ENCODE measurements at regions not wholly inside any gene's neighbourhood (a gene's known extent, or its start where the extent isn't known, plus 50 kb on each side); places are given as distances from the start of the nearest gene placed in this dataset.

DNA sequence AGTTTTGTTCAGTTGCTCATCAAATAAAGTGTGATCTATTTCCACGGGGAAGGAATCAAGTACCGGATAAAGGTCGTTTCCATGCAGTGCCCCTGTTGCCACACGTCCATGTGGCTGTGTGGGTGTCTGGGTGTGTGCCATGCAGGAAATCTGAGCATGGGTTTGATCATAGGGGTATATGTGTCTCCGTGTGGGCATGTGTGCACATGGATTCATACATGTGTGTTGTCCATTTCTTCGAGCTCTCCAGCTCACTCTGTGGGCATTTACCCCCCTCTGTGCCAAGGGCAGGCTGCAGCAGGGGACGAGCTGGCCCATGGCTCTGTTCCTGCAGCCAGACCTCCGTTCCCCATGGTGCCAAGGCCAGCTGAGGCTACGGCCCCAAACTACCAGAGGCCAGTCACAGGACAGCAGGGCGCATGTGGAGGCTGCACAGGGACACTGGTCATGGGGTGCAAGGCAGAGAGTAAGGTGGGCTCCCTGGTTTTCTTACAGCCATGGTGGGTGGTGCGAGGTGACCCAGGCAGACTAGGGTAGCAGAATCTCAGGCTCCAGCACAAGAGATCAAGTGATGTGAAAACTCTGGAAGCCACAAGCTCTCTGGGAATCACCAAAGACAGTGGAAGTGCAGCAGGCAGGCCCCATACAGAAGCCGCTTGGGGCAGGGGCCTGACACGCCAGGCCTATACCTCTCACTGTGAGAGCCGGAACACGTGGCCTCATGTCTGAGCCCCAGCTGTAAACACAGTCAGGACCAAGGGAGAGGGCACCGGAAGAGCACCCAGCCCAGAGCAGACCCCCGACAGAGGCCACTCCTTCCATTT, 66.4 kb upstream of the RAB6C start:
- Histone ChIP-seq H3K36me3 (no peaks in the 10 kb centered on the region), H3K27me3 (no peaks in the 10 kb centered on the region), H3K27ac (no peak overlapping the region), H3K4me1 (no peaks in the 10 kb centered on the region), H3K4me3 (no peak overlapping the region), H3K9me3 (no peaks in the 10 kb centered on the region)
- TF ChIP-seq CTCF (IDR thresholded peaks at IDR 0.05), result no peak
- intact Hi-C loops (cut with DNase I), result no loop called here
- peak; percentile 38 for DNase-seq
- ATAC-seq, result no peak

- Histone ChIP-seq H3K27ac (no peak overlapping the region), H3K27me3 (no peaks in the 10 kb centered on the region), H3K4me1 (no peaks in the 10 kb centered on the region), H3K4me3 (no peak overlapping the region), H3K36me3 (no peaks in the 10 kb centered on the region), H3K9me3 (peaks cover 5% of the 10 kb centered on the region)
- DNase-seq, result no peak
- intact Hi-C loops (cut with DNase I), result no loop called here
- ATAC-seq, result no peak
- no peak for TF ChIP-seq CTCF (IDR thresholded peaks at IDR 0.05)
These were observed 65.6 kb upstream of the RAB6C start for GRCh38 chr2:129913695-129914495.

GRCh38 chr2:129914538-129915302, 64.7 kb upstream of the RAB6C start:
- ATAC-seq (no peak), DNase-seq (peak; percentile 48)
- Histone ChIP-seq H3K36me3 (no peaks in the 10 kb centered on the region), H3K9me3 (peaks cover 6% of the 10 kb centered on the region), H3K4me1 (no peaks in the 10 kb centered on the region), H3K4me3 (no peak overlapping the region), H3K27me3 (no peaks in the 10 kb centered on the region), H3K27ac (no peak overlapping the region)
- intact Hi-C loops (cut with DNase I), result no loop called here
- TF ChIP-seq CTCF (IDR thresholded peaks at IDR 0.05), result no peak

DNA sequence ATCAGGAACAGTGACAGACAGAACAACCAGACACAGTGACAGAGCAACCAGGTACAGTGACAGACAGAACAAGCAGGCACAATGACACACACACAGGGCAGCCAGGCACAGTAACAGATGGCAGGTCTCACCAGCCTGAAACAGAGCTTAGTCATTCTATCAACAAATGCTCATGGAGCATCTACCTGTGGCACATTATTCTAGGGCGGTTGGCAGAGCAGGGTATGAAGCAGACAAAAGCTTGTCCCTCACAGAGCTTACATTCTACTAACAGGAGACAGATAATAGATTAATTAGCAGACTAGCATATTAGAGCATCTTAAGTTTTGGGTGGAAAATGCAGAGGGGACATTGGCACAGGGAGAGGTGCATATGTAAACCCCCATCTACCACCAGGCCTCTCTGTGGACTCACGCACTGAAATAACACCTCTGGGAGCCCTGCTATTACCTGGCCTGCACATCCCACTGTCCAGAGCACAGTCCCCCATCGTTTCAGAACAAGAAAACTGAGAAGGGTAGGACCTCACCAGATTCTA, 64.1 kb upstream of the RAB6C start:
- DNase-seq (no peak), ATAC-seq (peak; percentile 16)
- TF ChIP-seq CTCF (IDR thresholded peaks at IDR 0.05), result no peak
- H3K4me3 ChIP-seq, result no peak overlapping the region
- no peaks in the 10 kb centered on the region for H3K27me3 ChIP-seq
- intact Hi-C loops (cut with DNase I), result no loop called here
- H3K36me3 ChIP-seq, result no peaks in the 10 kb centered on the region
- H3K27ac ChIP-seq, result no peak overlapping the region
- peaks cover 6% of the 10 kb centered on the region for H3K9me3 ChIP-seq
- H3K4me1 ChIP-seq, result no peaks in the 10 kb centered on the region

GRCh38 chr2:129918604-129919003, 60.9 kb upstream of the RAB6C start:
- peaks cover 6% of the 10 kb centered on the region for H3K9me3 ChIP-seq
- DNase-seq (no peak), ATAC-seq (no peak)
- intact Hi-C loops (cut with DNase I), result no loop called here
- no peak overlapping the region for H3K27ac ChIP-seq
- no peaks in the 10 kb centered on the region for H3K36me3 ChIP-seq
- no peaks in the 10 kb centered on the region for H3K4me1 ChIP-seq
- H3K4me3 ChIP-seq, result no peak overlapping the region
- TF ChIP-seq CTCF (IDR thresholded peaks at IDR 0.05), result no peak
- H3K27me3 ChIP-seq, result peaks cover 19% of the 10 kb centered on the region
